ENCODE measurements at regions not wholly inside any gene's neighbourhood (a gene's known extent, or its start where the extent isn't known, plus 50 kb on each side); places are given as distances from the start of the nearest gene placed in this dataset.
"Not testable (repeated sequence)": the region's sequence is repeated elsewhere in the genome, so short reads cannot be mapped to it uniquely, and the experiment has no call there.

- not testable (repeated sequence) for TF ChIP-seq RFX5 (IDR thresholded peaks at IDR 0.05; ENCODE audit: low read depth, low read length); C11orf30 (IDR thresholded peaks at IDR 0.05; ENCODE audit: low read depth); E2F3 (CRISPR knock-in tag; IDR thresholded peaks at IDR 0.05)
These were observed 975.7 kb downstream of the TBC1D32 start for GRCh38 chr6:120358535-120358934.
